GM18909 (cell line): ENCODE measurements at regions not wholly inside any gene's neighbourhood (a gene's known extent, or its start where the extent isn't known, plus 50 kb on each side); places are given as distances from the start of the nearest gene placed in this dataset.

ENCODE experiments used
- ATAC-seq: cut with Tn5 transposase; IDR thresholded peaks from one replicate; pipeline ENCODE4 v1.9.1; 2021; ENCODE audit warnings: mild to moderate bottlenecking; ENCODE audit not compliant: unreplicated experiment, poor library complexity

DNA sequence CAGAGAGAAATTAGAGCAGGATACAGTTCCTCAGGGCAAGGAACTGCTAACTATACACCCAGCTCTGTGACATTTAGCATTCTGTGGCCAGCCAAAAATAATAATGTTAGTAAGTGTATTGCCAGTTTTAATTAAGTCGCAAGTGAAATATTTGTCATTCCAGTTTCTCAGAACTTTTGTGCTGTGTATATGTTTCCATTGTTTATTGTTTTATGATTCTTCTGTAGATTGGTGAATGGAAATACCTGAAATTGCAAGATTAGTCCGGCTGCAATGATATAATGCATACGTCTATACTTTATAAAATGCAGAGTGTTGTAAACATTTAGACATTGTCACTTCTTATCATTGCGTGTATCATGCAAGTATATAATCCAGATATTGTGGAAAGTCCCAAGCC lies 351.3 kb upstream of the GRM7 start:
- no peak for ATAC-seq

DNA sequence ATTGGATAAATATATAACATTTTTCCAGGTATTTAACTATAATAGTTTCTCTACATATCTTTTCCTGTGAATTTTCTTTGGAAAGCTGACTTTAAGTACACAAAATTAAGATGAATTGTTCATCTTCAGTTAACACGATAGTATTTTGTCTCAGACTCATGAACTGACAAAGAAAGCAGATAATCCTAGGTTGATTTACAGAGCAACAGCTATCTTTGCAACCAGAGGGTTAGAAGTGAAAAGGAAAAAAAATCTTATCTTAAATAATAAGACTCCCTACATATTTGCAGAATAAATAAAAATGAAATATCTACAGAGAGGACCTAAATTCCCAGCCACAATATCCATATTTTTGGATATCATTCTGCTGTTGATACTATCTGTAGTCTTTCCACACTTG lies 350.2 kb upstream of the GRM7 start:
- no peak for ATAC-seq

DNA sequence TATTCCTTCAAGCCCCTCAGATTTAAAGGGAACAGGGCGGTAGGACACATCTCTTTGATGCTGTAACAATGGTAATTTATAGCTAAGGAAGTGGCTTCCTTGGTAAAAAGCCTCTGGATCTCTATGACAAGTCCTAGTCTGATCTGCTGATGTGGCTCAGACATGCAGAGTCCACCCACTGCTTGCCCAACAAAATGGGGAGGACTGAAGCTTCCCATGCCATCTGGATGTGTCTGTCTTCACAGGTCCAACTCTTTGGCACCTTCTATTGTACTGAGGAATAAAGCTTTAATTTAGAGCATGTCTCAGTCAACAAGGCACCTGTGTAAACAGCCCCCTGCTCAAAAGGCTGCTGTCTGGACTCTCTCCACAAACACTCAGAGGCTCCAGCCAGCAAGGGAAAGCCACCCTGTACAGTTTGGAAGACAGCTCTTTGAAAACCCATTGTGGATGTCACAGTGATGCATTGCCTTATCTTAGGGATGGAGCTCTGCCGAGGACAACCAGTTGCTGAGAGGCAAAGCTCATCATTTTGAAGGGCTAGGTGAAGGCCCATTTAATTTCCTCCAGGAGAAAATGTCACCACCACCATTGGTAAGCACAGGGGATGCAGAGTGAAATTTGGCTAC lies 348.6 kb upstream of the GRM7 start:
- no peak for ATAC-seq

DNA sequence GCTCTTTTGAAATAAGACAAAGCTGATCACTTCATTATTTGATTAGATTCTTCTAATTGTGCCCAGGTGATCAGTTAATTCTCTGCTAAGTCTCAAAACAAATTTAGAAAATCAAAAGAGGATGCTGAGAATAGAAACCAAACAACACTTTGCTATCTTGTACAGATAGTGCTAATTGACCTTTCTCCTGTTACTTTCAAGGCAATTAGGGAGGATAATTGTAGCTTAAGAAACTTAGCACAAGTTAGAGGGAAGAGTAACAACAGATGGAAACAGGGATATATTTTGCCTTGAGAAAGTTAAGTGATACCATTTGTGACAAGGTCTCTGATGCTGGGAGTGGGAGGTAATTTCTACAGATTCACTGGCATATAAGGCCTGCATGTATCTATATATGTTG lies 344.8 kb upstream of the GRM7 start:
- no peak for ATAC-seq

DNA sequence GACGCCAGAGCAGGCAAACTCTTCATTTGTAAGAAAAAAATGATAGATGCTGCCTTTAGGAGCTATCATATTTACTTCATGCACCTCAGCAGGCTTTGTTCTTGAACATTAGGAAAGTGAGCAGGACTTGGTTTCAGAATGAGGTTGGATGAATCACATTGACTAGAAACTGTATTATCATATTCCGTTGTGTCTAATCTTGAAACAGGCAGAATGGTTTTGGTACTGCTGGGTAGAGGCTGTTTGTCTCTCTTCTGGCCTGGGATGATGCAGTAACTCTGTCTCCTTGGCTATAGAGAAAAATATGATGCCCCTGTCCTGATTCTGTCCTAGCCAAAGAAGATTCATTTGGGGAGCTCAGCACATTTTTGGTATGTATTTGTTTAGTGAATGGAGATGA lies 344.2 kb upstream of the GRM7 start:
- ATAC-seq: no peak

DNA sequence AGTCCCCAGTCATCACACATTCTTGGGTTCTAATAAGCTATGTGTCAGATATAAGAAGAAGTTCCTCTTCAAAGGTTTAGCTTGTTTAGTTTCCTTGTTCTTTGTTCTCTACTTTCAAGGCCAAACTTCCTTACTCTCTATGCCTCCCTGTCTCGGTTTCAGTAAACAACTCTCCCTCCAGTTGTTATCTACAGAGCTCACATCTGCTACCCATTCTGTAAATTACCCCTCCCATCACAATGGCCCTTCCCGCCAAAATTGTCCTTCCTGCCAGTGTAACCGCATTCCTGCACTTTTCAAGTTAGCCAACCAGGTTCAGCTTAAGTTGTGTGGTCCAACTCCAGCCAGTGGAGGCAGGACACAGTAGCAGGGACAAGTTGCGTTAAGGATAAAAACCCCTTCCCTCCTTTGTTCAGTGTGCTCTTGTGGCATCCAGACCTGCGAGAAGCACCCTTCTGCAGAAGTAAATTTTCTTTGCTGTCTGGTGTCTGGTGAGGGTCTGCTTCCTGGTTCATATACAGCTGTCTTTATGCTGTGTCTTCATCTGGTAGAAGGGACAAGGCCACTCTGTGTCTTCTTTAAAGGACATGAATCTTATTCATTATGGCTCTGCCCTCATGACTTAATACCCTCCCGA lies 342.1 kb upstream of the GRM7 start:
- ATAC-seq: no peak

DNA sequence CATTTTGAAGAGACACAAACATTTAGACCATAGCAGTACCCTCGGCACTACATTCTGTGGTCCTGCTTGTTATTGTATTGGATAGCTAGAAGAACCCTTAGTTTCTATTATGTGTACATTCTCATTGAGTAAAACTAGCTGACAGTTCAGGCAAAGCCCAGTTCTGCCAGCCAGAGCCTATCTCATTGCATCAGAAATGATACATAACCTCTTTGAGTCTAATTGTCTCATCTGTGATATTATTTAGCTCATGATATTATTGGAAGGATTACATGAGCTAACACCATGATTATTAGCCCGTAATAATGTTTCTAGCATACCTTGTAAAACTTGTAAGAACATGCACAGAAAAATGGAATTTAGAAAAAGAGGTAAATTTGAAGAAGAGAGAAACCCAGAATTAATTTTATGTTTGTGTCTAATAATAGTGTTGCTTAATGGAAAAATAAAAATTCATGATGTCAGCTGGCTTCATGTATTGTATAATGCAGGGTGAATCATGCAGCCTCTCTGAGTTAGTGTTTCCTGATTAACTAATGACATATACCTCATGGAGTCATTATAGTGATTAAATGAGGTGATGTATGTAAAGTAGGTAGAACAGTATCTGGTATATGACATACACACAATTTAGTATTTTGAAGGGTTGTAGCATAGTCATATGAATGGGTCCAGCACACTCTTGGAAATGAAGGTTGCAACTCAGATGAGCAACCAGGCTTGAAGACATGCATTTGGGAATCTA lies 339.4 kb upstream of the GRM7 start:
- ATAC-seq: no peak

DNA sequence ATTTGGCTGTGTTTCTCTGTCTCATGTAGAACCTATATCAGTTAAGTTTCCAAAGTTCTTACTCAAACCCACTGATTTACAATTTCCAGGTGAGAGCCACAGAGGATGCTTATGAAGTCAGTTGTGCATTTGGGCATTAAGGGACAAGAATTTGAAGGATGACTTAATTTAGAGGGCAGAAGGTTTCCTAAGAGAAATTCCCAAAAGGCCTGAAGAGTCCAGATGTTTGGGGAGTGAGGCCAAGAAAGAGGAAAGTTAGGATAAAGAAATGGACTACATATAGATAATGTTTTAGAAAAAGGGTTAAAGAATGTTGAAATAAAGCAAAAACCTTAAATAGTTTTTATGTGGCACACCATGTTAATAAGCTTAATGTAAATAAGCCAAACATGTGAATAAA lies 338.7 kb upstream of the GRM7 start:
- no peak for ATAC-seq

DNA sequence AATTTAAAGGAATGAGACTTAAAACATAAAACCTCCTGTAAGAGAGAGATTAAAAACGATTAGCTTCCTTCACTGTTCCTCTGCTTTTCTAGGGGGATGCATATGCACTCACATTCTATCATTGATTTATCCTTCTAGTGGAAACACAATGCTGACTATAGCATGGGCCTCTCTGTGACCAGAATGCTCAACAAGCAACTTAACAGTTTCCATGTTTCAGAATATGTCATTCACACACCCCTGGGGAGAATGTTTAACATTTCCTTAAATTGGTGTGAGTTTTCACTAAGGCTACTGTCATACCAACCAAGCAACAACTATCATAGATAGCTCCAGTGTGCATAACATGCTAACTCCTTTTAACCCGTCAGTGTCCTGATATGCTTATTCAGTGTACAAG lies 337.9 kb upstream of the GRM7 start:
- ATAC-seq: no peak

DNA sequence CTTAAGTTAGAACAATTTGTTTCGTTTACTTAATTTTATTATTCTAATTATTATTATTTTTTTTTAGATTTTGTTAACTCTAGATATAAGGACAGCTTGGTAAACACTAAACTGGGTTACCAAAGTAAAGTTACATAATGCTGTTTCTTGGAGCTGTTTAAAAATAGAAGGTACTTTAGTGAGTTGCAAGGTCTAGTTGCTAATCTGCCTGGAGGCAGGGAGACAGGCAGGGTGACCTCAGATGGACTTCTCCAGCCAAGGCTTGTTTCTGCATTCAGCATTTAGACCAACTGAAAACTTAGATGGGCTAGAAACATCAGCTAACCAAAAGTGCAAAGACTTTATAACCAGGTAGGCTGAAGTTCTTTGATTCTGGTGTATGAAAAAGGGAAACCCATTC lies 336.4 kb upstream of the GRM7 start:
- no peak for ATAC-seq

DNA sequence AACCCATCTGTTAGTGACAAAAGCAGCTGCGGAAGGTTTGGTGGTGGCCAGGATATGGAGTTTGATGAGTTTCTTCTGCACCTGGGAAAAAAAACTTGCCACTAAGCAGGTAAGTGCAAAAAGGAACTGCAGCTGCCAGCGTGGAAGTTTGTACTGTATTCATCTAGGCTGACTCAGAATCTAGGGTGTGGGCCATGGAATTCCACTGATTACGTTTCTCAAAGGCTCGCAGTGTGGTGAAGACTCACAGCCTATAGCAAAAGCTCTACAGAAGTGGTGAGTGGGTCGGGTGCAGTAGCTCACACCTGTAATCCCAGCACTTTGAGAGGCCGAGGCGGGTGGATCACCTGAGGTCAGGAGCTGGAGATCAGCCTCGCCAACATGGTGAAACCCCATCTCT lies 334.6 kb upstream of the GRM7 start:
- ATAC-seq: no peak

DNA sequence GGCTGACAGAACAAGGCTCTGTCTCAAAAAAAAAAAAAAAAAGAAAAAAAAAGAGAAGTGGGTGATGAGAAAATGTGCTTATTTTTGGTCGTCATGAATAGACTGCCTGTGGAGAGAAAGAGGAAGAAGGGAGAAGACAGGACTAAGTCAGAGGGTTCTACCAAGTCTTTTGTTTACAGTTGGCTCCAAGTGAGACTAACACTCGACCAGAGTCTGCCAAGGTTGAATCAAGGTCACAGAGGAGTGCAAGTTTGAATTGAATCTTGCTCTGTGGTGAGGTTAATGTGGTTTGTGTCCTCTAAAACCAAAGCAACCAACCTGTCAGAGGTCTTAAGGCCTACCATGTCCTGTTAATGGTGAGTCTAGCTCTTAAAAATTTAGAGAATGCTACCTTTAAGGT lies 334.1 kb upstream of the GRM7 start:
- no peak for ATAC-seq

DNA sequence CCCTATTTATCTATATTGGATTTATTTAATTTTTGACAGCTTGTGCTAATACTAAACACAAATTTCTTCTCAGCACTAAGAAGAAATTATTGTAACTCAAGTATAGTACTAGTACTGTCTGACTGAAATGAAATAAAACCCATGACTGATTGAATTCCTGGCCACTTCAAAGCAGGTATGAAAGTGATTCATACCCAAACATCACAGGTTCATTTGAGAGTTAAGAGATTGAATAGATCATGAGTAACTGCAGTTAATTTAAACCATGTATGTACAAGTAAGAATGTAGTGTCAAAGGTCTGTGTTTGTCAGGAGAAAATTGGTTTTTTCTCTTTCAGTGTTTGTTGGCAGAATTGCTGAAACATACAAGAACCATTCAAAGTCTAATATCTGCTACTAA lies 332.0 kb upstream of the GRM7 start:
- ATAC-seq: no peak

DNA sequence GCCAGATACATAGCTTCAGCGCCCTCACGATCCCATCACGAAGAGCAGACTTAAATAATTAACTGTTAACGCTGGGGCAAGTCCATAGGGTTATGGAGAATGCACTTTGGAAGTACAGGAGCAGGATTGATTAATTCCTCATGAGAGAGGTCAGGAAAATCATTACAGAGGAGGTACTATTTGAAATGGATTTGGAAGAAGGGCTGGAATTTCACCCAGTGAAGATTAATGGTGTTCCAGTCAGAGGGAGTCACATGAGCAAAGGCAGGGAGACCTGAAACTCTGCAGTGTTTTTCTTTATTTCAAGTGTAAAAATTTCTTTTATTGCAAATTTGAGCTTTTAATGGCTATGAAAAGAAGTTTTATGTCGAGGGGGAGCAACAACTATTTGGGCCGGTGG lies 329.8 kb upstream of the GRM7 start:
- no peak for ATAC-seq

DNA sequence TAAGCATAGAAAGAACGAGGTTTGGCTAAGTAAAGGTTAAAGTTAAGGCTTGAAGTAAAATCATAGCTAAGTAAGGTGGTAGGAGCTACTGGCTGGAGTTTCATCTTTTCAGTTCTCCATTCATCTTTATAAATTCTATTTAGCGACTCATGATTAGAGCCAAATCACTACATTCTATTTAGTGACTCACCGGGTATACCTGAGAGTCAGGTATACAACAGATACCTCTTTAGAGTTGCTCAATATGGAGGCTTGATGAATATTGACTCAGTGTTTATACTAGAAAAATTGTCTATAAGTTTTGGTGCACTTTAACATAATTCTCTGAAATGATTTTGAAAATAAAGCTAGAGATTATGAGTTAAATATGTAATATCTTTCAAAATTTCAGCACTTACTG lies 328.8 kb upstream of the GRM7 start:
- no peak for ATAC-seq

DNA sequence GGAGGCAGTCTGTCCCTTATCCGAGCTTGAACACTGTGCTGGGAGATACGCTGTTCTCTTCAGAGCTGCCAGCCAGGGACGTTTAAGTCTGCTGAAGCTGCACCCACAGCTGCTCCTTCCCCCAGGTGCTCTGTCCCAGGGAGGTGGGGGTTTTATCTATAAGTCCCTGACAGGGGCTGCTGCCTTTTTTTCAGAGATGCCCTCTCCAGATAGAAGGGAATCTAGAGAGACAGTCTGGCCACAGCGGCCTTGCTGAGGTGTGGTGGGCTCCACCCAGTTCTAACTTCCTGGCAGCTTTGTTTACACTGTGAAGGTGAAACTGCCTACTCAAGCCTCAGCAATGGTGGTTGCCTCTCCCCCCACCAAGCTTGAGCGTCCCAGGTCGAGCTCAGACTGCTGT lies 319.9 kb upstream of the GRM7 start:
- ATAC-seq: no peak

DNA sequence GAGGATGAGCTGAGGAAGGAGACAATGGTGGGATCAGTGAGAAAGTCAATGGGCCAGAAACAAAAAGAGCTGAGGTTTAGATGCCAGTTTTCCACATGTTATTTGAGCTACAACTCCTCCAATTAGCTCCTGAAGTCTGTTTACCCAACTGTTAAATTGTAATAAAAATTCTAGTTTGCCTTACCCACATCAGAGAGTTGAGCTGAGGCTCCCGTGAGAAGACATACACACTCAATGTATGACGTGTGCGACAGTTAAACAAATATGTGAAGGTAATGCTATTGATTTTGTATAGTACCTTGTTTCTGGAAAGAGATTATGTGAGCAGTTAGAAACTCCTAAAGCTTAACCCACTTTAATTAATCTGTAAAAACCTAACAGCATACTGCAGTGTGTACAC lies 318.1 kb upstream of the GRM7 start:
- ATAC-seq: no peak

DNA sequence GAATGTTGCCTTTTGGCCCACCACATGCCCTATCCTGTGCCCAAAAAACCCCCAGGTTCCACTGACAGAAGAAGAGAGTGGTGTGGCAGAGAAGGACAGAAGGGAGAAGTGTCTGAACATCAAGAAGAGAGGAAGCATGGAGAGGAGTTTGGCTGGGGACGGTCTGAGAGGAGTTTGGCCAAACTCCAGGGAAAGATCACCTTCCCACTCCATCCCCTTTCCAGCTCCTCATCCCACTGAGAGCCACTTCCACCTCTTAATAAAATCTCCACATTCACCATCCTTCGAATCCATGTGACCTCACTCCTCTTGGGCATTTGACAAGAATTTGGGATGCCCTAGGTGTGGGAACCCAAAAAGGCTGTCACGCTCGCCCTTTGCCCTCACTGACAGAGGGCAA lies 311.6 kb upstream of the GRM7 start:
- no peak for ATAC-seq

DNA sequence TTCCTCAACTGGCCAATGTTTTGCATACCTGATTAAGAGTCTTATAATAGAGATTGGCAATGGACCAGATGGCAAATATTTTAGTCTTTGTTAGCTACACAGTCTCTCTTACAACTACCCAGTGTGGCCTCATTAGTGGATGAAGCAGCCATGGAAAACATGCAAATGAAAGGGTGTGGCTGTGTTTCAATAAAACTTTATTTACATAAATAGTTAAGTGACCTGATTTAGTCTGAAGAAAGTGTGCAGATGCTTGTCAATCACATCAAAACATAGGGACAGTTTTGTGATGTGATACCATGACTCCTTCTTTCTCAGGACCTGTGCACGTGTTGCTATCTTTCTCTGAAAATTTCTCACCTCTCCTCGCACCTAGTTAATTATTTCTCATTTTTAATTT lies 309.8 kb upstream of the GRM7 start:
- ATAC-seq: no peak

DNA sequence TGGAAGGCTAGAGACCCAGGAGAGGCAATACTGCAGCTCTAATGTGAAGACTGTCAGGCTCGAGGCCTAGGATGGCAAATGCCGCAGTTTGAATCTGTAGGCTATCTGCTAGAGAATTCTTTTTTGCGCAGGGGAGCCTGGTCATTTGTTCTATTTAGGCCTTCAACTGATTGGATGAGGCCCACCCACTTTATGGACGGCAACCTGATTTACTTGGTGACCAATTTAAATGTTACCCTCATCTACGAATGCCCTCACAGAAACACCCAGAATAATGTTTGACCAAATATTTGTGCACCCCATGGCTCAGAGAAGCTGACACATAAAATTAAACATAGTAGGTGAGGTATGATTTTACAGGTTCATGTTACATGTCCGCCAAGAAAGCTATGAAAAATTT lies 300.7 kb upstream of the GRM7 start:
- no peak for ATAC-seq

DNA sequence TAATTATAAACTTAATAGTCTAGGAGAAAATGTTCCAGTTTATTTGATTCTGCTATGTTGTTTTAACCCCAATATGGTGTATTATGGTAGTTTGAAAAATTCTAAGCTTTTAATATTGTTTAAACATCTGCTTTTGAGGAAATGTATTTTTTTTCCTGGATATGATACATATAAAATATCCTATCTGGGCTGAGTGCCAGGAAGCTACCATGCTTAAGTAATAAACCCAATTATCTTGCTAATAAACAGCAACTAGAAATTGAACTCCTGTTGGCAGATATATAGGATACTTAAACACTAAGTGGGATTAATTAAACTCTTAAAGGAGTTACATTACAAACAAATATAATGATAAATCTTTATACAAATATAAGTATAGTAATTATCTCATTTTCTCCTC lies 293.7 kb upstream of the GRM7 start:
- no peak for ATAC-seq

DNA sequence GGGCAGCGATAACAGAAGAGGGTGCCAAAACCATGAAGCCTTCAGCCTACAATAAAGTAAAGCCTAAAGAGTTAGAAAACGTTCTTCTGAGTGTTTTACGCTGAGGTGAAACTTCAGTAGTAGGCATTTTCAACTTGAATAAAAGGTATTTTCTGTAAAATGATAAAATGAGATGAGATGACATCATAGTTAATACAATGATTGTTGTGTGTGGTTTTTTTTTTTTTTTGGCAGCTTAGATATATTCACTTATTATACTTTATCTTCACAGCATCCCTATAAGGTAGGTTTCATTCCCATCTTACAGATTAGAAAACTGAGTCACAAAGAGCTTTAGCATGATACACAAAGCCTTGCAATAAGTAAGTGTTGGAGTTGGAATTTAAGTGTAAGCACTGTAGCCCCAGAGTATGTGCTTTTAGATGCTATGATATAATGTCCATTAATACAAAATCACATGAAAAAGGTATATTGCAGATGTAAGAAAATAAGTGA lies 291.9 kb upstream of the GRM7 start:
- ATAC-seq: no peak
